ENCODE measurements at regions not wholly inside any gene's neighbourhood (a gene's known extent, or its start where the extent isn't known, plus 50 kb on each side); places are given as distances from the start of the nearest gene placed in this dataset.
"Not testable (repeated sequence)": the region's sequence is repeated elsewhere in the genome, so short reads cannot be mapped to it uniquely, and the experiment has no call there.

- ATAC-seq (no peak), DNase-seq (no peak)
- no peak for TF ChIP-seq POLR2A (IDR thresholded peaks at IDR 0.05)
- no peak for TF ChIP-seq CTCF (IDR thresholded peaks at IDR 0.05)
- Histone ChIP-seq H3K4me1 (no peaks in the 10 kb centered on the region), H3K27me3 (no peaks in the 10 kb centered on the region), H3K4me3 (no peak overlapping the region), H3K36me3 (no peaks in the 10 kb centered on the region), H3K27ac (no peak overlapping the region), H3K9me3 (no peaks in the 10 kb centered on the region)
- intact Hi-C loops (cut with DNase I) = no loop called here
- WGBS (ENCODE audit: insufficient coverage, low coverage, low lambda C conversion rate, missing lambda C conversion rate) = 58% methylated on average over 1 of the region's 1 CpG
These were observed 198.8 kb upstream of the C2CD4B start for GRCh38 chr15:62363913-62364312.

GRCh38 chr15:62365795-62366442, 200.8 kb upstream of the C2CD4B start:
- no peaks in the 10 kb centered on the region for H3K9me3 ChIP-seq
- H3K27ac ChIP-seq = no peak overlapping the region
- intact Hi-C loops (cut with DNase I) = no loop called here
- WGBS (ENCODE audit: insufficient coverage, low coverage, low lambda C conversion rate, missing lambda C conversion rate) = 56% methylated on average over 4 of the region's 4 CpGs
- DNase-seq (peak in 1 of 3 donors; percentile 64), ATAC-seq (peak in 3 of 4 donors; percentile 44 to 76 (median 59))
- TF ChIP-seq CTCF (IDR thresholded peaks at IDR 0.05) (no peak), POLR2A (IDR thresholded peaks at IDR 0.05) (no peak)
- no peaks in the 10 kb centered on the region for H3K27me3 ChIP-seq
- no peaks in the 10 kb centered on the region for H3K36me3 ChIP-seq
- H3K4me1 ChIP-seq = no peaks in the 10 kb centered on the region
- H3K4me3 ChIP-seq = no peak overlapping the region

GRCh38 chr15:62369454-62369853, 204.4 kb upstream of the C2CD4B start:
- ATAC-seq (no peak), DNase-seq (no peak)
- intact Hi-C loops (cut with DNase I) = no loop called here
- H3K36me3 ChIP-seq = no peaks in the 10 kb centered on the region
- no peak overlapping the region for H3K27ac ChIP-seq
- no peaks in the 10 kb centered on the region for H3K27me3 ChIP-seq
- 62% methylated on average over 7 of the region's 7 CpGs for WGBS (ENCODE audit: insufficient coverage, low coverage, low lambda C conversion rate, missing lambda C conversion rate)
- no peaks in the 10 kb centered on the region for H3K9me3 ChIP-seq
- H3K4me3 ChIP-seq = no peak overlapping the region
- TF ChIP-seq CTCF (IDR thresholded peaks at IDR 0.05) (no peak), POLR2A (IDR thresholded peaks at IDR 0.05) (no peak)
- H3K4me1 ChIP-seq = no peaks in the 10 kb centered on the region

GRCh38 chr15:62371683-62372082, 206.6 kb upstream of the C2CD4B start:
- H3K36me3 ChIP-seq; H3K27ac ChIP-seq; DNase-seq; ATAC-seq; H3K4me1 ChIP-seq; H3K4me3 ChIP-seq; H3K9me3 ChIP-seq; intact Hi-C loops (cut with DNase I); H3K27me3 ChIP-seq: not testable (repeated sequence)
- 62% methylated on average over 3 of the region's 4 CpGs for WGBS (ENCODE audit: insufficient coverage, low coverage, low lambda C conversion rate, missing lambda C conversion rate)

- Histone ChIP-seq H3K27ac (no peak overlapping the region), H3K9me3 (no peaks in the 10 kb centered on the region), H3K27me3 (no peaks in the 10 kb centered on the region), H3K4me1 (no peaks in the 10 kb centered on the region), H3K36me3 (no peaks in the 10 kb centered on the region), H3K4me3 (no peak overlapping the region)
- DNase-seq = no peak
- no peak for ATAC-seq
- 49% methylated on average over 3 of the region's 3 CpGs for WGBS (ENCODE audit: insufficient coverage, low coverage, low lambda C conversion rate, missing lambda C conversion rate)
- TF ChIP-seq CTCF (IDR thresholded peaks at IDR 0.05) (no peak), POLR2A (IDR thresholded peaks at IDR 0.05) (no peak)
- intact Hi-C loops (cut with DNase I) = no loop called here
These were observed 212.8 kb upstream of the C2CD4B start for GRCh38 chr15:62377736-62378480.
